ENCODE measurements at regions not wholly inside any gene's neighbourhood (a gene's known extent, or its start where the extent isn't known, plus 50 kb on each side); places are given as distances from the start of the nearest gene placed in this dataset.

DNA sequence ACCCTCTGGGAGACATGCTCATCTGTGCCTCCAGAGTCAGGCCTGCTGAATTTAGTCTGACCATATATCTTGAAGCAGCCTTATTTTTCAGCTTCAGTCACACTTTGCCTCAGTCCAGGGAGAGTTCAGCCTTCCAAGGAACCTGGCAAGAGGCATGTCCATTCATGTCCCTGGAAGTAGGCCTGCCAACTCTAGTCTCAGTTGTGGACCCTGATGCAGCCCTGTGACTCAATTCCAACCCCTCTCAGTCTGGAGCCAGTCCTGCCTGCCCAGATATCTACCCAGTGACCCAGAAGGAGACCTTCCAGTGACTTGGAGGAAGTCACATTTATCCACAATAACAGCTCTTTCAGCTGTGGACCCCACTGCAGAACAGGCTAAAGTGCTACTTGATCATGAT, 566.6 kb downstream of the TMEM135 start:
- TF ChIP-seq, protein P1, sequence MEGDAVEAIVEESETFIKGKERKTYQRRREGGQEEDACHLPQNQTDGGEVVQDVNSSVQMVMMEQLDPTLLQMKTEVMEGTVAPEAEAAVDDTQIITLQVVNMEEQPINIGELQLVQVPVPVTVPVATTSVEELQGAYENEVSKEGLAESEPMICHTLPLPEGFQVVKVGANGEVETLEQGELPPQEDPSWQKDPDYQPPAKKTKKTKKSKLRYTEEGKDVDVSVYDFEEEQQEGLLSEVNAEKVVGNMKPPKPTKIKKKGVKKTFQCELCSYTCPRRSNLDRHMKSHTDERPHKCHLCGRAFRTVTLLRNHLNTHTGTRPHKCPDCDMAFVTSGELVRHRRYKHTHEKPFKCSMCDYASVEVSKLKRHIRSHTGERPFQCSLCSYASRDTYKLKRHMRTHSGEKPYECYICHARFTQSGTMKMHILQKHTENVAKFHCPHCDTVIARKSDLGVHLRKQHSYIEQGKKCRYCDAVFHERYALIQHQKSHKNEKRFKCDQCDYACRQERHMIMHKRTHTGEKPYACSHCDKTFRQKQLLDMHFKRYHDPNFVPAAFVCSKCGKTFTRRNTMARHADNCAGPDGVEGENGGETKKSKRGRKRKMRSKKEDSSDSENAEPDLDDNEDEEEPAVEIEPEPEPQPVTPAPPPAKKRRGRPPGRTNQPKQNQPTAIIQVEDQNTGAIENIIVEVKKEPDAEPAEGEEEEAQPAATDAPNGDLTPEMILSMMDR (IDR thresholded peaks at IDR 0.05) = no peak
- DNase-seq = no peak
- H3K36me3 ChIP-seq (ENCODE audit: low read depth) = no peaks in the 10 kb centered on the region
- intact Hi-C loops (cut with DNase I, micrococcal nuclease) = no loop called here
- H3K4me1 ChIP-seq (ENCODE audit: low read depth) = no peaks in the 10 kb centered on the region
- H3K9me3 ChIP-seq = no peaks in the 10 kb centered on the region
- ATAC-seq = no peak
- H3K4me3 ChIP-seq = no peak overlapping the region

DNA sequence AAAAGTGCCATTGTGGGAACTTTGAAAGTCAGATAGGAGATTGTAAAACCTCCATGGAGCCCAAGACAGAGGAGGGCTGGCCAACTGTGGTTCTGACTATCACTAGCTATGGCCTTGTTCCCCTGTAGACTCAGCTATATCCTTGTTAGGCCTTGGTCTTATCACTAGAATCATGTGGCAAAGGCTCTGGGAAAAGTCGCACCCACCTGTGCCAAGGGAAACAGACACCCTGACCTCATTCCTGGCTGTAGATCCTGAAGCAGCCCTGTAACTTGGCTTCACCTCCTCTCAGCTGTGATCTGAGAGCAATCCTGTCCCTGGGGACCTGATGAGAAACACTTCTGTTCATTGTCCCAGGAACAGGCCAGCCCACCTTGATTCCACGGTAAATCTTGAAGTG, 566.2 kb downstream of the TMEM135 start:
- TF ChIP-seq, protein P1 (IDR thresholded peaks at IDR 0.05) = no peak

DNA sequence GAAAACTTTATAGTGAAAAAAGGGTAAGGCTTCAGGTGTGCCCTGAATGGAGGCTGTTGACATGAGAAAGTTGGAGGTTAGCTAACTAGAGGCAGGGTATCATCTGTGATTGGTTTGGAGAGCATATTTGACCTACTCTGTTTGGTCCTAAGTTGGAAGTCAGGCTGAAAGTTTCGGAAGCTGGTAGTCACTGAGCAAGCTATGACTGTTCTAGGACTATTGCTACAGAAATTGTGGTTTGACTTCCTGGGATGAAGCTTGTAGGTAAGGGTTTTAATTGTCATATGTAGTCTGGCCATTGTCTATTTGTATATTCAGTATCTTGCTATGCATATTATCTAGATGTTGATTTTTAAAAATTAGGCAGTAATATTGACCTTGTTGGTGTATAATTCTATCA, 565.0 kb downstream of the TMEM135 start:
- ATAC-seq (no peak), DNase-seq (no peak)
- intact Hi-C loops (cut with DNase I, micrococcal nuclease) = no loop called here
- Histone ChIP-seq H3K4me3 (no peak overlapping the region), H3K9me3 (no peaks in the 10 kb centered on the region), H3K36me3 (ENCODE audit: low read depth) (no peaks in the 10 kb centered on the region), H3K4me1 (ENCODE audit: low read depth) (no peaks in the 10 kb centered on the region)
- TF ChIP-seq, protein P1 (IDR thresholded peaks at IDR 0.05) = no peak

More for the DNA sequence above, 566.2 kb downstream of the TMEM135 start:
- Histone ChIP-seq H3K36me3 (ENCODE audit: low read depth) (no peaks in the 10 kb centered on the region), H3K4me3 (no peak overlapping the region), H3K4me1 (ENCODE audit: low read depth) (no peaks in the 10 kb centered on the region), H3K9me3 (no peaks in the 10 kb centered on the region)
- no peak for ATAC-seq
- intact Hi-C loops (cut with DNase I, micrococcal nuclease) = no loop called here
- DNase-seq = no peak

DNA sequence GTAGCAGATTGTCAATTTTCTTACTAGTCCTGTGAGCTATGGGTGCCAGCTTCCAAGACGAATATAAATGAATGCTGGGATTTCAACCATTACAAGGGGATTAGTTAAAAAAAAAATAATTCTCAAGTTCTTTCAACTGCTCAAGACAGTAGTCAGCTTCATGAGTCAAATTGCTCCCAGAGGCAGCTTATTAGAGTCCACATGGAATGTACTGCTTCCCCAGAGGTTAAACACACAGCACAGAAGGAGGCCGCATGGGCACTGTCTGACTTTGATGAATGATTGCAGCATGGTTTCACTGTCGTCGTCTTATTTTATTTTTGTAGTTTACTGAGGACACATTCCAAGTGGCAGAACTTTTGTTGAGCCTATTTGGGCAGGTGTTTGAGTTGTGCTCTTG, 563.2 kb downstream of the TMEM135 start:
- no peak overlapping the region for H3K4me3 ChIP-seq
- no peaks in the 10 kb centered on the region for H3K9me3 ChIP-seq
- no peak for ATAC-seq
- no peaks in the 10 kb centered on the region for H3K36me3 ChIP-seq (ENCODE audit: low read depth)
- intact Hi-C loops (cut with DNase I, micrococcal nuclease) = no loop called here
- DNase-seq = no peak
- TF ChIP-seq, protein P1 (IDR thresholded peaks at IDR 0.05) = no peak
- H3K4me1 ChIP-seq (ENCODE audit: low read depth) = no peaks in the 10 kb centered on the region

DNA sequence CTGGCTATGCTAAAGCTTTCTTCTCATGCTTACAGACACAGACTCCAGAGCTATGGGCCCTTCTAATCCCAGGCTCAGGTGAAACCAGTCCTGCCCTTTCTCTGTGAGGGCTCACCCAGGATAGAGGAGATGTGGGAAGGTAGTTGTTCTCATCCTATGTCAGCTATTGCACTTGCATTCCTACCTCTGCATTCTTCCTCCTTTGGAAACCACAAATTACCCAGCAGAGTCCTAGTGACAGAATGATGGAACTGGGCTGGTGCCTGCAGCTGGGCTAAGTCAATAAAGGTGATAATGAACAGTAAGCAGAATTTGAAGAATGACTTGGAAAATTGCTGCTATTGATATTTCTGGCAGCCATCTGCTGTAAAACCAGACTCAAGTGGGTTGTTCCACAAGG, 560.0 kb downstream of the TMEM135 start:
- intact Hi-C loops (cut with DNase I, micrococcal nuclease) = no loop called here
- no peak for DNase-seq
- no peak for ATAC-seq
- H3K4me1 ChIP-seq (ENCODE audit: low read depth) = no peaks in the 10 kb centered on the region
- TF ChIP-seq, protein P1 (IDR thresholded peaks at IDR 0.05) = no peak
- H3K4me3 ChIP-seq = no peak overlapping the region
- H3K9me3 ChIP-seq = no peaks in the 10 kb centered on the region
- no peaks in the 10 kb centered on the region for H3K36me3 ChIP-seq (ENCODE audit: low read depth)

DNA sequence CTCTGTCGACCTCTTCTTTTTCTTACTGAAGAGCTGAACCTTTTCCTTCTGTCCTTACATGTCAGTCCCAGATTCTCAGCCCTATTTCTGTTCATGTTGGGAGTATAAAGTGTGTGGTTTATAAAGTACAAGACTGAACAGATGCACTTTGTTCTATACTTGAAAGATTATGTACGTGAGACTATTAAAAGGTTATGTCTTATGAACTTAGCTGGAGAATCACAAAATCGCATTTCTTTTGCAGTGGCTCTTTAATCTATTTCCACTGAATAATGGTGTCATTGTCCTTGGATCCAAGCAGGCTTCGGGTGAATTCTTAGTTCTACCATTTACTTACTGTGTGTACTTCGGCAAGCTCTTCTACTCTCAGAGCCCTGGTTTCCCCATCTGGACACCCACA, 558.4 kb downstream of the TMEM135 start:
- intact Hi-C loops (cut with DNase I, micrococcal nuclease) = no loop called here
- ATAC-seq (no peak), DNase-seq (no peak)
- no peaks in the 10 kb centered on the region for H3K9me3 ChIP-seq
- no peaks in the 10 kb centered on the region for H3K36me3 ChIP-seq (ENCODE audit: low read depth)
- TF ChIP-seq, protein P1 (IDR thresholded peaks at IDR 0.05) = no peak
- H3K4me1 ChIP-seq (ENCODE audit: low read depth) = no peaks in the 10 kb centered on the region
- no peak overlapping the region for H3K4me3 ChIP-seq
